GM18868 (cell line): ENCODE measurements at regions not wholly inside any gene's neighbourhood (a gene's known extent, or its start where the extent isn't known, plus 50 kb on each side); places are given as distances from the start of the nearest gene placed in this dataset.

Experiments used
- ATAC-seq: cut with Tn5 transposase; IDR thresholded peaks from one replicate; pipeline ENCODE4 v1.9.1; 2021; ENCODE audit warnings: mild to moderate bottlenecking, moderate library complexity; ENCODE audit not compliant: unreplicated experiment

DNA sequence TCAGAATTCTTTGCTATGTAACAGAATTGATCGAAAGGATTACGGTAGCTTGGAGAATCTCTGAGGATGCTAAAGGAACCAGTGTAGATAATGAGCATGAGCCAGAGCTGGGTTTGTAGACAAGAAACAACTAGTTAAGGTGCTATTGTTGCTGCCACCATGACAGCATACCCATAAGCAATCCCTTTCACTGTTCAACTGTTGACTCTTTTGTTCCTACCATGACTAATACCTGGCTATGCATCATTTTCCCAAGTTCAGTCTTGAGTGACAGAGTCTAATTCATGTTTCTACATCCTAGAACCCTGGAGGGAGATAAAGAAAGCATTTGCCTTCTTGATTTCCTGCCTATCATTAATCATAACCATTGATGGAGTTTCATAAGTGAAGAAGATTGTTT lies 600.3 kb downstream of the OTOL1 start:
- no peak for ATAC-seq

DNA sequence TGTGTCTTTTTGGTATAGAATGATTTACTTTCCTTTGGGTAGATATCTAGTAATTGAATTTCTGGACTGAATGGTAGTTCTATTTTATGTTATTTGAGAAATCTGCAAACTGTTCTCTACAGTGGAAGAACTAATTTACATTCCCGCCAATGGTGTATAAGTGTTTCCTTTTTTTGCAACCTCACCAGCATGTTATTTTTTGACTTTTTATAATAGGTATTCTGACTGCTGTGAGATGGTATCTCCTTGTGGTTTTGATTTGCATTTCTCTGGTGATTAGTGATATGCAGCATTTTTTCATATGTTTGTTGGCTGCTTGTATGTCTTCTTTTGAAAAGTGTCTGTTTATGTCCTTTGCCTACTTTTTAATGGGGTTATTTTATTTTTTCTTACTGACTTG lies 607.2 kb downstream of the OTOL1 start:
- no peak for ATAC-seq

- no peak for ATAC-seq
Observed at GRCh38 chr3:162111861-162112260, 615.3 kb downstream of the OTOL1 start.

GRCh38 chr3:162112719-162113118 lies 616.1 kb downstream of the OTOL1 start:
- no peak for ATAC-seq

- no peak for ATAC-seq
Observed at GRCh38 chr3:162117961-162118360, 621.4 kb downstream of the OTOL1 start.

GRCh38 chr3:162119651-162120050 lies 623.0 kb downstream of the OTOL1 start:
- no peak for ATAC-seq

DNA sequence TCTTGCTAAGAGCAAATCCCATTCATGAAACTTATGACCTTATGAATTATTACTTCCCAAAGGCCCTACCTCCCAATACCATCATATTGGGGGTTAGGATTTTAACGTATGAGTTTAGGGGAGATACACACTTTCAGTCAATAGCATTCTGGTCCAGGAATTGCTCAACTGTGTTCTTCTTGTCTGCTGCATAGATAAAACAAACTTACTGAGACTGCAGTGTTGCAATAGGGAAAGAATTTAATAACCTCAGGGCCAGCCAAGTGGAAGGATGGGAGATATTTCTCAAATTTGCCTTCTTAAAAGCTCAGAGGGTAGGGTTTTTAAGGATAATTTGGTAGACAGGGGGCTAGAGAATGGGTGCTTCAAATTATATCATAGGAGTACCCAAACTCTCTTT lies 625.8 kb downstream of the OTOL1 start:
- no peak for ATAC-seq

DNA sequence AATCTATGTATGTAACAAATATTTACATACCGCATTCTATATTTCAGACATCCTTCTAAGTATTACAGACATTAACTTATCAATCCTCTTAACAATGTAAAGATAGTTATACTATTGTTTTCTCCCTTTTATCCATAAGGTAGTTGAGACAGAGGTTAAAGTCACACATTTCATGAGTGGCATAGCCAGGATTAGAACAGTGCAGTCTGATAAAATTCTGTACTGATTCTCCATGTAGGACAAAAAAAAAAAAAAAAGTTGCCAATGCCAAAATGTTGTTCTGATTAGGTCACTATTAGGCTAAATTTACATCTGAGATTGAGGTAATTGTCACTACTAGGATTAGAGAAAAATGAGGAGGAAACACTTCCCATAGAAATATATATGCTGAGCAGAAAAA lies 629.2 kb downstream of the OTOL1 start:
- no peak for ATAC-seq

GRCh38 chr3:162130582-162130981 lies 634.0 kb downstream of the OTOL1 start:
- ATAC-seq: no peak

DNA sequence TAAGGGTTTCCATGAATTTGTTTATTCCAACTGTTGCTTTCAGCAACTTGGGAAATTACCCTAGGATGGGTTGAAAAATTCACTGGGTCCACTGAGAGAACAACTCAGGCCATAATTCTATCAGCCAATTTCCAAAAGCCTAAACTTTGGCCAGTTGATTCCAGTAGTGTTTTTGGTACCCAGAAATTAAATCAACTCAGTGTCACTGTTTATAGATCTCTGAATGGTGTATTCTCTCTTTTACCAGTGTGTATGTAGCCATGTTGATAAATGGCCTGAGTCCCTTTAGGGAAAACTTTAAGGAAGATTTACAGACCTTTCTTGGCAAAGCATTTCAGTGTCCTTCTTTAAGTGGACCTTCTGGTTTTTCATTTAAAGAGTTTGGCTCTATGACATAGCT lies 636.4 kb downstream of the OTOL1 start:
- no peak for ATAC-seq

DNA sequence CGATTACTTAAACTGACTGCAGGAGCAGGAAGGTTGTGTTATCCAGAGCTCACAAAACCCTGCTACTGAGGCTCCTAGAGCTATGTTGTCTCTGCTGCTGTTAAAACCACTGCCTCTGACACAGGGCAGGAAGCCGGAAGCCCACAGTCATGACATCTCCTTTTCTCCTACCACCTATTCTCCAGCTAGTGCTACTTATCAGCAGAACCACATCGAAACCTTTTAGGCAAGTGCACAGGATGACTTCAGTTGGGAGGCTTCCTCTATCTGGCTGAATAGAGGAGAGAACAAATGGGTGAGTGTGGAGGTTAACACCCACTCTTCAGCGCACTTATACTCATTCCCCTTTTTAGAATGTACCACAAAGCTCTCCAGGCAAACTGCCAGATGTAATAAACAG lies 638.0 kb downstream of the OTOL1 start:
- ATAC-seq: no peak

DNA sequence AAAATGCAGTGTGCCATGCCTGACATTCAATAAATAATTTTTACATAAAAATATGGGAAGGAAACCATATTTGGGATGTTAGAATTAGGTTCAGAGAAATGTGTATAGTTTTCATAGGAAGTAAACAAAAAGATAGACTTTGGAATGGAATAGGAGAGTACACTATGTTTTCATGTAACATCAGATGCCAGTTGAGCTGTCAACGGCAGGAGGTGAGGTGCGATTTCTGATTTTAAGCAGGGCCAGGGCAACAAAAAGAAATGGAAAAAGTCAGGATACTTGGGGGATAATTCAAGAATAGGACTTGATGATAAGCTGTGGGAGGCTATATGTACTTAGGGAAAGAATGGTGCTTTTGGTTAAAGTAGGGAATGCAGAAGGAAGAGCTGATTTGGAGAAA lies 639.5 kb downstream of the OTOL1 start:
- ATAC-seq: no peak

DNA sequence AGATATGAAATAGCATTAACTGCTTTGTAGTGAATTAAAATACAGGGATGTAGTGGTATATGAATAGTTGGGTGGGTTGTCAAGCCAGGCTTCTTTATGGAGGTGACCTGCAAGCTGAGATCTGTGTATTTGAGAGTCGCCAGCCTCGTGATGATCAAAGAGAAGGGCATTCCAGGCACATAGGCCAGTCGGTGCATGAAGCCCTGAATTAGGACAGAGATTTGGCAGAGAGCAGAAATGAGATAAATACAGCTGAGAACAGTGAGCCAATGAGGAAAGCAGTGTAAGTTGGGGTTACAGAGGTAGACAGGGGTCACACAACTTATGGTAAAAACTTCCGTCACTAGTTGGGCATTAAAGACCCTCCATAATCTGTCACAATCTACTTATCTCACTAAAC lies 641.9 kb downstream of the OTOL1 start:
- no peak for ATAC-seq

DNA sequence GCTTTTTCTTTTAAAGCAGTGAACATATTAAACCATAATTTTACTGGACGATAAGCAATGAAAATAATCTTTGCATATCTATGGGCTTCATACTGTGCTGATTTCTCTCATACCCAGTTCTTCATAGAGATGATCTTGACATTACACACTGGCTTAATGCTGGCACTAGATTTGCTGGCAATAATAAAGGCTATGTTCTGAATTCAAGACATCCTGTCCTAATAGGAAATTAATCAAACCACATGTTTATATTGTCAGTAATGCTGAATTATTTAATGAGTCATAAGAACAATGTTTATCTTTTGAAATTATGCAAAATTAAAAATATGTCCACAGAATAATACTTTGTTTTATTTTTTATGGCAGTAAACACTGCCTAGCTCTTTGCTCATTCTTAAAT lies 643.2 kb downstream of the OTOL1 start:
- no peak for ATAC-seq

GRCh38 chr3:162141272-162141791 lies 644.7 kb downstream of the OTOL1 start:
- no peak for ATAC-seq

- no peak for ATAC-seq
Observed at GRCh38 chr3:162142511-162142910, 645.9 kb downstream of the OTOL1 start.

DNA sequence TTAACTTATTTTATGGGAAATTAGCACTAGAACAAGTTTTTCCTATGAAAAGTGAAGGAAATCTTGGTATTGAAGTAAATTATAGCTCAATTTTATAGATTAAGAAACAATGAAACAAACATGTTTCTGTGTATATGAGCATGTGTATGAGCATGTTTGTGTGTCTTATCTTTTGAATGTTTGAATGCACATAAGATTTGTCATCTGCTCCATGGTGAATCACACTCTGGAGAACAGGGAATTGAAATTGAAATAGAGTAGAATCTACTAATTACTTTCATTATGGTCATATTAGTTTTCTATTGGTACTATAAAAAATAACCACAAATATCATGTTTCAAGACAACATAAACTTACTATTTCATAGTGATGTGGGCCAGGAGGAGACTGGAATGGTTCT lies 646.6 kb downstream of the OTOL1 start:
- no peak for ATAC-seq

DNA sequence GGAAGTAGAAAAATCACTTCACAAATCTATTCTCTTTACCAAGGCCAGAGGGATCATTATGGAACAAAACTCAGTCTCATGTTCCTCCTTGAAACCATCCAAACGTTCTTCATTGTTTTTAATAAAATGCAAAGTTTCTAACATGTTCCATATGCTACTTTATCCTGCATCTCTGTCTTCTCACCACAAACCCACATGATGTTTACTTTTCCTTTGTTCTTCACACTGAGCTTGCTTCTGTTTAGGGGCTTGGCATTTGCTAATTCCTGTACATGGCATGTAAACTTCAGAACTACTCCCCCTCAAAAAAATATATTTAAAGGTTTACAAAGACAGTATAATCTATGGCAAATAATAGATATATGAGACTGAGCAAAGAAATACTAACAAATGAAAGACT lies 651.4 kb downstream of the OTOL1 start:
- ATAC-seq: no peak

DNA sequence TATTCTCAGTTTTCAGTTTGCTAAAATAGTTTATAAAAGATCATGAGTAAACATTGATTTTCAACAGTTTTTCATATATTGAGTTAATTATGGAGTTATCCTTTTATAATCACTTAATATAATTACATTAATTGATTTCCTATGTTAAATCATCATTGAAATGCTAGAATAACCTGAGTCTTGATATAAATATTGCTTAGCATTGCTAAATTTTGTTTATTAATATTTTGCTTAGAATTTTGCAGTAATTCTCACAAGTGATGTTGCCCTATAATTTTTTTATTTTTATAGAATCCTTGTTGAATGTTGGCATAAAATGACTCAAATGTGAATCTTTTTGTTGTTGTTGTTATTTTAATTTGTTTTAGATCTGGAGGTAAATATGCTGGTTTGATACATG lies 654.2 kb downstream of the OTOL1 start:
- ATAC-seq: no peak

GRCh38 chr3:162152636-162153035 lies 656.0 kb downstream of the OTOL1 start:
- no peak for ATAC-seq

- no peak for ATAC-seq
Observed at GRCh38 chr3:162161595-162161994, 665.0 kb downstream of the OTOL1 start.

- ATAC-seq: peak; percentile 55
Observed at GRCh38 chr3:162165346-162165745, 668.7 kb downstream of the OTOL1 start.

GRCh38 chr3:162166543-162166942 lies 669.9 kb downstream of the OTOL1 start:
- ATAC-seq: no peak

DNA sequence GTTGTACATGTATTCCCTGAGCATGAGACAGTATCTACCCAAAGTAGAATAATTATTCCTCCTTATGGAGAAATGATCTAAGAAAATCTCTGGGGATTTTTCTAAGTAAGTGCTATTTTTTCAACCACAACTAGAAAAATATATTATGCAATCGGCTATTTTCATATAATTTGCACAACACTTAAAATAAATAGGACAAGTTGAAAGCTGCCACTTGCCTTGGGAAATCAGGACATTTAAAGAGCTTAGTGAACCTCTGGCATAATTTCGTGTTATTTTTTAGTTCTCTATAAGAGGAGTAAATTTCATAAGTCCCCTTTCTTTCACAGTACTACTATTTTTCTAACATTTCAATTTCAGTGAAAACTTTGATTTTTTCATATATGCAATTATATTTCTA lies 672.1 kb downstream of the OTOL1 start:
- ATAC-seq: no peak
